HuH-7.5 (cell line): ENCODE measurements at regions not wholly inside any gene's neighbourhood (a gene's known extent, or its start where the extent isn't known, plus 50 kb on each side); places are given as distances from the start of the nearest gene placed in this dataset.

ENCODE experiments used
- DNase-seq: peaks from one replicate; pipeline ENCODE4 v3.0.0; 2011; ENCODE audit warnings: low spot score

- DNase-seq: no peak
Measured at GRCh38 chr9:135030566-135031226, 56.8 kb upstream of the OLFM1 start.

- DNase-seq: no peak
Measured at GRCh38 chr9:135032041-135032835, 55.2 kb upstream of the OLFM1 start.

DNA sequence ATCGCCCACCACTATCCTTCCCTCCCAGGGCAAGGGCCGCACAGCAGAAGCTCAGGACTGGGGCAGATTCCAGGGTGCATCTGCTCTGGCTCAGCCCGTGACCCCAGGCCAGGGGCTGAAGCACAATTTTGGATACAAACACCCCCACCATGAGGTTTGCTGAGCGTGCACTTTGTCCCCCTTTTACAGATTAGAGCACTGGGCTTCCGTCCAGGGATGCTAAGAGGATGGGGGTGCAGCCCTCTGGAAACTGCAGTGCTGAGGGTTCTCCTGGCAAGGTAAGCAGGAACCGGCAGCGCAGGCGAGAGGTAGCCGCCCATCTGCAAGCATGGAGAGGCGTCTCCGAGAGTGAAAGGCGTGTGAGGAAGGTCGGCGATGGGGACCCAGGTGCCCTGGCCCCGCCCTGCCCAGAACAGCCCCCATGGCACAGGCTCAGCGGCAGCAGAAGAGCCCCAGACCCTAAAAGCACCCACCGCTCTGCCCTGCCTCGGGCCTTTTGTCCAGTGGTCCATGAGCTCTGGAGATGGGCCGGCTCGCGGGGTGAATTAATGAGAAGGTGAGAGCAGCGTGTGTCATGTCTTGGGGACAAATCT, 54.5 kb upstream of the OLFM1 start:
- DNase-seq: no peak

- DNase-seq: no peak
Measured at GRCh38 chr9:135033487-135033886, 54.0 kb upstream of the OLFM1 start.

- no peak for DNase-seq
Measured at GRCh38 chr9:135034106-135034505, 53.4 kb upstream of the OLFM1 start.

DNA sequence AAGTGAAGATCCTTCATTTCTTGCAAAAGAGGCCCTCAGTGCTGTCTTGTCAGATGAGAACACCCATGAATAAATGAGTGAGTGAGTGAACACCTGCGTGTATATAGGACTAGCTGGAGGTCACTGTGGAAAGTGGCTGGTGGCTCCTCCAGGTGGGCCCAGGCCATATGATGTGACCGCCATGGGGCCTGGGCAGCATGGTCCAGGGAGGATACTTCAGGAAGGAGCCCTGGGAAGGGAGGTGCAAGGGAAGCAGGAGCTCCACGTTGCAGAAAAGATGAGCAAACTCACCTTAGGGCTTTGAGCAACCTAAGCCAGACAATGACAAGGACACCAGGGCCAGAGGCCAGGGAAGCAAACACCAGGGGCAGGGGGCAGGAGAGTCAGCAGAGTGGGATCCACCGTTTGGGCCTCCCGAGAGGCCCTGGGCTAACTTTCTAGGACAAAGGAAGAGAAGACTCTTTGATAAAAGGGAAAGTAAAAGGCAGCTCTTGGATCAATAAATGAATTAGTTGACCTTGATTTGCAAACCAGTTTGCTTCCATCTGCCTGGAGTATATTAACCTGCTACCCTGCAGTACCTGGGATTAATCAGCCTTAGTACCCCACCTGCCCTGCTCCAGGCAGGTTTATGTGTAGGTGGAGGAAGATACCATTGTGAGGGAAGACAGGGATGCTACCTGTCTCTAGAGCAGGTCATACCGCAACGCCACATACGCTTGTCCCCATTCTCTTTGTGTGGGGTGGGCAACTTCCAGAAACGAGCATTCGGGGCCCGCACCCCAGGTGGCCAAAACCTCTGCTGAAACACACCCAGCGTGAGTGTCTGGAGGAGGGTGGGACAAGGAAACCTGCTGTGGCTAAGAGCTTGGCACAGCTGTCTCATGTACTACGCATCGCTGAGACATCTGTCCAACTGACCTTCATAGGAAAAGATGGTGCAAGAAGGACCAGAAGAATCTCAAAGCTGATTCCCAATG, 51.4 kb upstream of the OLFM1 start:
- no peak for DNase-seq

GRCh38 chr9:135036861-135037465, 50.5 kb upstream of the OLFM1 start:
- no peak for DNase-seq

- no peak for DNase-seq
Measured at GRCh38 chr9:135037521-135038250, 49.8 kb upstream of the OLFM1 start.
